ENCODE measurements at regions not wholly inside any gene's neighbourhood (a gene's known extent, or its start where the extent isn't known, plus 50 kb on each side); places are given as distances from the start of the nearest gene placed in this dataset.
"Not testable (repeated sequence)": the region's sequence is repeated elsewhere in the genome, so short reads cannot be mapped to it uniquely, and the experiment has no call there.

DNA sequence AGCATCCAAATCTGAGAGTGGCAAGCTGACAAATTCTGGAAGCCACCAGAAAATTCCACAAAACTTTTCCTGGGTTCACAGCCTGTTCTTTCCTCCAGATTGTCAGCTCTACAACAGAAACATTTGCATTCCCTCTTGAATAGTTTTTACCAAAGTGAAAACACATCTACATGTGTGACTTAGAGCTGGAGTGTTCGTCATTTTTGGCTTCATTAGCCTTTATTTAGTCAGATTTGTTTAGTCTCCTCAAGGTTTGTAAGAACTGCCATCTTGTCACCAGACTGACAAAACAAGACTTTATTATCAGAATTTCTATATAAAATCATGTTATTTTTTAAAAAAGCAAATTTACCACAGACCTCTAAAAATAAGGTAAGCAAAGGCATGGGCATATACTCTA lies 347.3 kb downstream of the TRIM36 start:
- DNase-seq: no peak

DNA sequence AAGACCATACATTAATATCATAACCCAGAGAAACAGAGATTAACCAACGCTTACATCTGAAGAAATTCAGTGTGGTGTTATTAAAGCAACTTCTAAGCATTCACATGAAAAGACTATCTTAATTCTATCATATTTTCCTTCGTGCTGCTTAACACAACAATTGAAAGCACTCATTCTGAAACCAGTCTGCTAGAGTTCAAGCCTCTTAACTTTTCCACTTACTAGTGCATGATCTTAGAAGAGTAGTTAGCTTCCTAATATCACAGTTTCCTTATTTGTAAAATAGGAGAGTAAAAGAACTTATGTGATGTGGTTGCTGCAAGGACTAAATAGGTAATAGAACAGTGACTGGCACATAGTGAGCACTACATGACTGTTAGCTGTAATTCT lies 379.3 kb downstream of the TRIM36 start:
- DNase-seq: no peak

DNA sequence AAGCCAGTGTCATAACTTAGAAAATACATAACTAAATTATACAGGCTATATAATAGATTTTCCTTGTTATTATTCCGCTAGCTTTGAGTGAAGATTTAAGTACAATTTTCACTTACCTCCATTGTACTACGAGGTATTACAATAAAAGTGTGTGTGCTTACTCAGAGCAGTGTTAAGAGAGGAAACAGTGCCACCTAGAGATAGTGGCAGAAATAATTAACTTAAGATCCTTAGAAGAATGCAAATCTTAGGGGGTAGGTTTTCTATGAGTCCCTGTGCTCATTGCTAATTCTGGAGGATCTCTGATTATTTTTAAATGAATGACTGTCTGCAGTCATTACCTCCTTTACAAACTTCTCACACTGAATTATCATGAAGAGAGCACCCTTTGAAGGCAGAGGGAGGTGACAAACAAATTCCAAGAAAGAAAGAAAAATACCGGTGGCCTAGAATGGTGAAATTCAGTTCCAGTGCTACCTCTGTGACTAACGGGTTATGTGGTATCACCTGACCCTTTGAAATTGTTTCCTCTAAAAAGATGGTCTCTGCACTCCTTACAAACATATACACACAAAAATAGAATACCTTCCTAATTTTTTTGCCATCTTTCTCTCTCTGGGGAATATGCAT lies 379.8 kb downstream of the TRIM36 start:
- peak; percentile 46 for DNase-seq

DNA sequence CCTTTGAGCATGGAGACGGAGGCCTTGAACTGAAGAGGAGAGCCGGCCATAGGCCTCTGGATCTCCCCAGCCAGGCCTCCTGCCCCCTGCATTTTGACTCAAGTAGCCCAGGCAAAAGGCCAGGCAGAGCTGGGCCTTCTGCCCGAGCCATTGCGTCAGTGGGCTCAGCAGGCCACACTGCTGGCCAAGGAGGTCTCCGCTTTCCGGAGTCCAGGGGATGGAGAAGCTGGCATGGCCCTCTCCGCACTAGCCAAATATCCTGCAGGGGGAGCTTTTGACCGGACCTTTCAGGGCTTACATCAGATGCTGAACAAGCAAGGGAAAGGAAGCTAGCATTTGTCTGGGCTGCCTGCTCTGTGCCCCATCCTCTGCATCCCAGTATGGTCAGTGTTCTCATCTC lies 386.8 kb downstream of the TRIM36 start:
- DNase-seq: no peak

DNA sequence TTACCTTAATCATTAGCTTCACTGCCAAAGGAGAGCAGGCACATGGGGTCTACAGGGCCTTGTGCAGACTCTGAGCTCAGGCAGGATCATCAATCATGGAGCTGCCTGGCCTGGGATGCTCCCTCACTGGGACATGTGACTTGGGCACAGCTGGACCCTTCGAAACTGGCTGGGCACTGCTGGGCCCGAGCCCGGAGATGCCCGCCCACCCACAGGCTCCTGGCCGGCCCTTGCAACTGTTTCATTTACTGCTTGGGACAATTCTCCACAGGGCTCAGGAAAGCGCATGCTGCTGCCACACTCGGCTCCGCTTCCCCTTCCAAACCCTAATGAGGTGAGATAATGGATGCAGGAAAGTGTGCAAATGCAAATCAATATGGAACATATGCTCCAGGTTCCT lies 387.5 kb downstream of the TRIM36 start:
- DNase-seq: no peak

DNA sequence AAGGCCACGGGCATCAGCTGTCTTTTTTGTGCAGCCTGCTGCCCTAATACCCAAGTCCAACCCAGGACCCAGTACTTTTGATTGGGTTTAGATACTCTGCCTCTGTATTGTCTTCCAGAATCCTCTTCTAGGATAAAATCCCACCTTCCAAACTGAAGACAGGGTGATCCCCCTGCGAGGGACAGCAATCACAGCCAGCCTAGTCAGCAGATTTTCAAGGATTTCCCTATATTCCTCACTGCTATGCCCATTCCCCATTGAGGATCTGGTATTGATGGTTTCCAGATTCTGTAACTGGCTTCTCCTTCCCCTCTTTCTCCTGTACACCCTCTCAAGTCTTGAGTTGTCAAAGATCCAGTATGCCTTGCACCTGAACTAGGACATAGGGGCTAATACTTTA lies 389.4 kb downstream of the TRIM36 start:
- no peak for DNase-seq

DNA sequence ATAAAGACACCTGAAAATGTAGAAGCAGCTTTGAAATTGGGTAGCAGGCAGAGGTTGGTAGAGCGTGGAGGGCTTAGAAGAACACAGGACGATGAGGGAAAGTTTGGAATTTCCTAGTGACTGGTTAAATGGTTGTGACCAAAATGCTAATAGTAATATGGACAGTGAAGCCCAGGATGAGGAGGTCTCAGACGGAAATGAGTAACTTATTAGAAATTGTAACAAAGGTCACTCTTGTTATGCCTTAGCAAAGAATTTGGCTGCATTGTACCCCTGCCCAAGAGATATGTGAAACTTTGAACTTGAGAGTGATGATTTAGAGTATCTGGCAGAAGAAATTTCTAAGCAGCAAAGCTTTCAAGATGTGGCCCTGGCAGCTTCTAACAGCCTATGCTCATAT lies 382.5 kb downstream of the KCNN2 start:
- DNase-seq: no peak

DNA sequence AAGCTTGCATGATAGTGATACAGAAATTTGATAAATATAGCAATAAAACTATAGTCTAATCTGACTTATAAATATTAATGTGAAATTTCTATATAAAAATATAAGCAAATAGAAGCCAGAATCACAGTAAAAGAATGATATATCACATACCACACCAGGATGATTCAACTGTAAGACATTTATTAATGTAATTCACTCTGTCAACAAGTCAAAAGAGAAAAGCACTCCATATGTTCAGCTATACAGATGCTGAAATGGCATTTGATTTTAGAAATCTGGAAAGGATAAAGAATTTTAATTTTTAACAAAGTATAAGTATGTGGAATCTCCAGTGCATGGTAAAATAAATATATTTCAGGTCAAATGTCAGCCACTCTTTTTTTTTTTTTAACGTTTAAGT lies 372.4 kb downstream of the KCNN2 start:
- no peak for DNase-seq

DNA sequence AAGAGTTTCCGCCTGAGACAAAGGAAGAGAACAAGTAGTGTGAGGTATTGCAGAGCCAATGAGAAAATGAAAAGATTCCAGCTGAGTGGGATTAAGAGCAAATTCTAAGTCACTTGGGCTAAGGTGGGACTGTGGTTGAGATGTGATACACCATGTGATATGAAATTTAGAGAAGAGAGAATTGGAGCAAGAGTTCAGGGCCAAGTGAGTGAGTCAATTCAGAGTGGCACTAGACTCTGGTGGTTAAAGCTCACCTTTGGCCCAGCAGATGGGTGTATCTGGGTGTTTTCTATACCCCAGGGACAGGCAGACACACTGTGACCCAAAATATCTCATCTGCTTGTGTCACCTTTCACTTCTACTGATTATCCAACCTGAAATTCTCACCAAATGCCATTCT lies 368.1 kb downstream of the KCNN2 start:
- DNase-seq: no peak

DNA sequence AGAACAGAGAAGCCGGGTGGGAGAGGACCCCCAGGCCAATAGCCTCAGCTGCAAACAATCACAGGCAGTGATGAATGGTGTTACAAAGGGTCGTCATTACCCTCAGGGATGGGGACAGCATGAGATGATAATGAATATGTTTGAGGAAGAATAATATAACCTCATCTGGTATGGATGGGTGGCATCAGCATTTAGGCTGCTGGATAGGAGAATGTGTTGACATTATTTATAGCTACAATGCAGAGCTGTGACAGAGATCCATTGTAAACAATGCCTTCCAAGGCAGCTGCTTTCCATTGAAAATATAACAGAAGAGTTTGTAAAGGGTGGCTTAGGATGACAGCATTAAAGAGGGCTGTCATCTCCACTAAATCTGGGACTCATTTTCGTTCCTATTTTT lies 365.5 kb downstream of the KCNN2 start:
- peak; percentile 41 for DNase-seq

DNA sequence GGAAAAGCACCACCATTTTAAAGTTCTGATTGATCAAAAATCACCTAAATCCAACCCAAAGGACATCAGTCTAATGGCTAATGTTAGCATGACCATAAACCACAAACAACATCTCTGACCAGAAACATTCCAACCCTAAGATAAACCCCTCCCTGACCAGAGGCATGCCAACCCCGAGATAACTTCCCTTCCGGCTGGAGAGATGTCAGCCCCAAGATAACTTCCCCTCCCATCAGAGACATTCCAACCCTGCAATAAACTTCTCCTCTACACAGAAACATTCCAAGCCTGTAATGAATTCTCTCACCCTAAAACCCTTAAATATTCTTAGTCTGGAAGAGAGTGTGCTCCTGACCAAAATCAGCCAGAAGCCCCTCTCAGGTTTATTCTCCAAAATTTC lies 364.3 kb downstream of the KCNN2 start:
- DNase-seq: no peak

DNA sequence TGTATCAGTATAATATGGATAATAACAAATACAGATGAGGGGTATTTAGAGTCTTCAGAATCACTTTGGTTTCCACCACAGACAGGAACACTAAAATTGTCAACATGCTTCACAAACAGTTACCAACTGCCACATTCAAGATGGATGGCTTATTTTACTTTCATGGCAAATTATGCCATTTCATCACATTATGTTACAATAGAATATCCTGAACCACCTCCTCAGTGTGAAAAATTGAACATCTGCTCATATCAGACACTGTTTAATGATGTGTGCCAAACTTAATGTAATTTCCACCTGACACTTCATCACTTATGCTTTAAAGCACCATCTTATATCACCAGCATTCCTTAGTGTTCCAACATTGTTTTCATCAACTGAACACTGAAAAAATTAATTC lies 357.4 kb downstream of the KCNN2 start:
- no peak for DNase-seq

DNA sequence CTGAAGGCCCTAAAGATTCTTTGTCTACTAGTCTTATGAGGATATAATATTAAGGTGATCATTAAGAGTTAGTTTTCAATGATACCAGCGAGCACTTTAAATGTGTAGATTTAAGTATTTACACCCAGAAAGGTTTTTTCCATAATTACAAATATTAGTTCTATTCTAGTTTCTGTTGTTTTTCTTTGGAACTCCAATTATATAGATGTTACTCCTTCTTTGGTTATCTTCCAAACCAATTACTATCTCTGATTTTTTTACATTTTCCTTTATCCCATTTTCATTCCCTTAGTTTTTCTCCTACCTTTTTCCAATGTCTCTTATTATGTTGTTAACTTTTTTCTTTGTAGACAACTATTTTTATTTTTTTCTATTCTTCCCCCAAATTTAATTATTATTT lies 355.1 kb downstream of the KCNN2 start:
- no peak for DNase-seq

DNA sequence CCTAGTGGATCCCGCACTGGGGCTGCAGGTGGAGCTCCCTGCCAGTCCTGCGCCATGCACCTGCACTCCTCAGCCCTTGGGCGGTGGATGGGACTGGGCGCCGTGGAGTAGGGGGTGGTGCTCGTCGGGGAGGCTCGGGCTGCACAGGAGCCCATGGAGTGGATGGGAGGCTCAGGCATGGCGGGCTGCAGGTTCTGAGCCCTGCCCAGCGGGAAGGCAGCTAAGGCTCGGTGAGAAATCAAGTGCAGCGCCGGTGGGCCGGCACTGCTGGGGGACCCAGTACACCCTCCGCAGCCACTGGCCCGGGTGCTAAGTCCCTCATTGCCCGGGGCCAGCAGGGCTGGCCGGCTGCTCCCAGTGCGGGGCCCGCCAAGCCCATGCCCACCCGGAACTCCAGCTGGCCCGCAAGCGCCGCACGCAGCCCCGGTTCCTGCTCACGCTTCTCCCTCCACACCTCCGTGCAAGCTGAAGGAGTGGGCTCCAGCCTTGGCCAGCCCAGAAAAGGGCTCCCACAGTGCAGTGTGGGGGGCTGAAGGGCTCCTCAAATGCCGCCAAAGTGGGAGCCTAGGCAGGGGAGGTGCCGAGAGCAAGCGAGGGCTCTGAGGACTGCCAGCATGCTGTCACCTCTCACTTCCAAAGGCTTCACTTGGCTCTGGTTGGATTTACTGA lies 342.5 kb downstream of the KCNN2 start:
- not testable (repeated sequence) for DNase-seq

DNA sequence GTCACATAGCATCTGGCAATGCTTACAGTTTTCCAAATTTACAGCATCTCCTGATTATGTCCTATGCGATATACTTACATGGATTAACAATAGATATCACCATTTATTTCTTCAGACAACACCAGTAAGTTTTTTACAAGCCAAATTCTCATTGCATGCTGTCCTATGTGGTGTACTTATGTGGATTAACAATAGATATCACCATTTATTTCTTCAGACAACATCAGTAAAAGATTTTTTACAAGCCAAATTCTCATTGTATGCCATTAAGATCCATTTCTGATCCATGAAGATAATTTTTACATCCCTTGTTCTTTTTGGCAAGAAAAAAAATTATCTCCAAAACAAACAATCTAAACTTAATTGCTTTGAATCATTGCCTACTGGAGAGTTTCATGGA lies 340.9 kb downstream of the KCNN2 start:
- no peak for DNase-seq

DNA sequence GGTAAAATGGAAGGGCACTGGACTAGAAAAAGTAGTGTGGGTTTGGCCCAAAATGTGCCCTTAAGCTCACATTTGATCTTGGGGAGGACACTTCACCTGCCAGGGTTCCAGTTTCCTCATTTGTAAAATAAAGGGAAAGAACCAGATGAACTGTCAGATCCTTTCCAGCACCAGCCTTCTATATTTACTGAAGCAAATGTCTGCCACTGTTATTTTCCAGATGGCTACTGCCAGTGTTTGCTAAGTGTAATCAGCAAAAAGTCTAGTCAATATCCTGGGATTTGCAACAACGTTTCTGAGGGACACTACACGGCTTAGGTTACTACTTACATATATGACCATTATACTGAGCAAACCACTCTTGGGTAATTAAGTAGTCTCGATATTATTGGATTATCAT lies 340.3 kb downstream of the KCNN2 start:
- DNase-seq: no peak

DNA sequence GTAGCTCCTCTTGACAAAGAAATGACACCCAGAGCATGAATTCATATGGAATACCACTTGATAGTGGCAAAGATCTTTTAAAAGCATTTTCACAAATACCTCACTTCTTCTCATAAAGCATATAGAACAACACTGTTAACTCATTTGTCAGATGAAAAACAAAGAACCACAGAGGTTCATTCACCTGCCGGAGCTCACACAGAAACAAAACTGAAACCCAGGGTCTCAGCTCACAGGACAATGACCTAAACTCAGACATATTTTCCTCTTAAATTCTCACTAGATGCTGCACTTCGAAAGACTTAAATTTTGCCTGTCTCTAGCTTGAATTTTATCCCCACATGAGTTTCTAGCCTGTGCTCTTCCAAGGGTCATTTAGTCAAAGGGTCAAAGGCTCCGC lies 339.0 kb downstream of the KCNN2 start:
- no peak for DNase-seq

DNA sequence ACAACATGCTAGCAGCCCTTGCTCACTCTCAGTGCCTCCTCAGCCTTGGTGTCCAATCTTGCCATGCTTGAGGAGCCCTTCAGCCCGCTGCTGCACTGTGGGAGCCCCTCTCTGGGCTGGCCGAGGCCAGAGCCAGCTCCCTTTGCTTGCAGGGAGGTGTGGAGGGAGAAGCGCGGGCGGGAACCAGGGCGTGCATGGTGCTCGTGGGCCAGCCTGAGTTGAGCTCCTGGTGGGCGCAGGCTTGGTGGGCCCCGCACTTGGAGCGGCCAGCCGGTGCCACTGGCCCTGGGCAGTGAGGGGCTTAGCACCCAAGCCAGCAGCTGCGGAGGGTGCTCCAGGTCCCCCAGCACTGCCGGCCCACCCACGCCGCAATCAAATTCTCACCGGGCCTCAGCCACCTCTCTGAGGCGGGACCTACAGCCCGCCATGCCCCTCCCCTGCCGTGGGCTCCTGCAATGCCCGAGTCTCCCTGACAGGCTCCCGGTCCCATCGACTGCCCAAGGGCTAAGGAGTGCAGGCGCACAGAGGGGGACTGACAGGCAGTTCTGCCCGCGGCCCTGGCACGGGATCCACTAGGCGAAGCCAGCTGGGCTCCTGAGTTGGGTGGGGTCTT lies 333.5 kb downstream of the KCNN2 start:
- no peak for DNase-seq

DNA sequence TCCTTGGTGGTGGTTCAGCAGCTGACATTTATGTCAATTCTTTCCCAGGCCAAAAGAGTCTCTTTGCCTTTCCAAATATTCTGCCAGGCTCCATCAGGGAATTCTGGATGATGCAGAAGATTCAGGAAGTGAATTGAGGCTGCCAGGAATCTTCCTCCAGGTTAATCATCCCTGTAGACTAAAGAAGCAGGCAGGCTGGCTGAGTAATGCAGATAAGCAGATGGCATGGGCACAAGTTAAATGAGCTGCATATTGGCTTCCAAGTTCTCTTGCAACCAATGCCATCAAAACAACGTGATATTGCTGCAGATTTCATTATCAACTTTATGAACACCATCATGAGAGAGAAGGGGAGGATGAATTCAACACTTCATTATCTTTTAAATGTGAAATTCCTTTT lies 324.5 kb downstream of the KCNN2 start:
- no peak for DNase-seq

DNA sequence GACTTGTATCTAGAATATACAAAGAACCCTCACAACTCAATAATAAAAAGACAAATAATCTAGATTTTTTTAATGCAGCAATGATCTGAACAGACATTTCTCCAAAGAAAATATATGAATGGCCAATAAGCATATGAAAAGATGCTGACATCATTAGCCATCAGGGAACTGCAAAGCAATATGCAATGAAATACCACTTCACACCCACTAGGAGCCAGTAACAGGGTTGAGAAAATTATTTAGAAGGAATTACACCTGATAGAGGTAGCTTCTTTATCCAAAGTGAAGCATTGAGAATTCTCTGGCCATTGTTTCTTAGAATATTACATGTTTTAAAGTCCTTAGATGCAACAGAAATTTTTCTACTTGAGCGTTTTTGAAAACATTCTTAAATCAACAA lies 316.9 kb downstream of the KCNN2 start:
- no peak for DNase-seq

DNA sequence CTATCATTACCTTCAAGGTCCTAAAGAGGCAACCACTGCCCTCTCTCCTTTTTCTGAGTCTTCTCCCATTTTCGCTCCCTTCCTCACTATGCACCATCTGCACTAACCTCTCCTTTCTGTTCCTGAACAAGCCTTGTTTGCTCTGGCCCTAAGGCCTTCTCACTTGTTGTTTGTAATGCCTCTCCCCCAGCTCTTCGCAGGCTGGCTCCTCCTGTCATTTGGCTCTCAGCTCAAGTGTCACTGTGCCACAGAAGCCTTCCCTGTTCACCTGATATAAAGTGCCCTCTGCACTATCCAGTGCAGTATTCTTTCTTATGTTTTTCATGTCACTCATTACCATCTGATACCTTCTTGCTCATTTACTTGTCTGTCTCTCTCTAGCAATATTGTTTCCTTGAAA lies 303.7 kb downstream of the KCNN2 start:
- DNase-seq: peak; percentile 14

DNA sequence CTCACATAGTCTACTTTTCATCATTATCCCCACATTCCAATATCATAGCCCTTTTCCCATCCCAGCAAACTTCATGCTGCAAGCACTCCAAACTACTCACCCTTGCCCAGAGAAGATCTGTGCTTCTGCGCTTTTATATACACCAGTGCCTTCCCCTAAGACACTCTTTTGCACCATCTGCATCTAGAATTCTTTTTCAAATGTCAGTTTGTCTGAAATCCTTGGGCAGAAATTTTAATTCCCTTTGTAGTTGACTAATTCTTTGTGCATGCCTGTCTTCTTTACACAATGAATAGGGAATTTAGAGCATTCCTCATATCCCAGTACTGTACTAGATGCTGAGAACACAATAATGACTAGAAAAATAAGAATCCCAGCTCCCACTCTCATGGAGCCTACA lies 298.9 kb downstream of the KCNN2 start:
- no peak for DNase-seq

DNA sequence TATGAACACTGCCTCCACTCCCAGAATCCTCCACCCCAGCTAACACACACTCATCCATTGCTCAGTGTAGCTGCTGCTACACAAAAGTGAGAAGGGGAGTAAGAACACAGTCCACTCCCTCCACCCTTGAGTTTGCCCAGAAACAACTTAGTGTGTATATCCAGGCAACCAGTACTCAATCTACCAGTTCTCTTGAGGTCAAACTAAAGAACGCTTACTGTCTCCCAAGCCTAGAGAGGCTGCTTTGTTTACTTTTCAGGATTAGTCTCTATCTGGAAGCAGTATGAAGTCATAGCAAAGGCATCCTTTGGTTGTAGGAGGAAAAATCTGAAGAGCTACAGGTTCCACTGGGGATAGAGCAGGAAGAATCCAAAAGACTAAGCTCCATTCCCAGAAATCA lies 296.3 kb downstream of the KCNN2 start:
- DNase-seq: no peak

Data from left kidney (tissue), 1 donor.